Sigmoid colon (tissue), 4 donors: ENCODE measurements at regions not wholly inside any gene's neighbourhood (a gene's known extent, or its start where the extent isn't known, plus 50 kb on each side); places are given as distances from the start of the nearest gene placed in this dataset.

Experiments used
- CTCF ChIP-seq, 4 experiments: fragments of 450-650 bp in 3 of 4; fragments of 200-600 bp in 1 of 4; IDR thresholded peaks; one replicate each; pipeline ENCODE4 v1.5.1; 2016 to 2019; ENCODE audit warnings: antibody characterized with exemption in 4 of 4, mild to moderate bottlenecking in 3 of 4, moderate library complexity in 2 of 4
- EP300 ChIP-seq, 4 donors: sonication (generic); formaldehyde crosslinking; IDR thresholded peaks; one replicate each; pipeline ENCODE4 v1.6.1; 2017; ENCODE audit warnings: antibody characterized with exemption in 4 of 4

DNA sequence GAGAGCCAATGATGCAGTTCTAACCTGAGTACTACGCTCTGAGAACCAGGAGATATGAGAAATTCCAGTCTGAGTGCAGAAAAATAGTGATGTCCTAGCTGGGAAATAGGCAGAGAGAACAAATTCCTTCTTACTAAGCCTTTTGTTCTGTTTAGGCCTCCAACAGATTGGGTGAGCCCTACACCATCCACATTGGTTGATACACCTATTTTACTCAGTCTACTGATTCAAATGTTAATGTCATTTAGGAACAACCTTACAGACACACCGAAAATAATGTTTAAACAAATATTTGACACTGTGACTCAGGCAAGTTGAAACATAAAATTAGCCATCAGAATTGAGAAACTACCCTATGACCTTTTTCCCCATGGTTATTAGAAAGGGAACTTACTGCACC, 333.9 kb upstream of the IZUMO3 start:
- no peak for TF ChIP-seq CTCF (IDR thresholded peaks at IDR 0.05)
- TF ChIP-seq EP300 (IDR thresholded peaks at IDR 0.05), result no peak
